ENCODE measurements at regions not wholly inside any gene's neighbourhood (a gene's known extent, or its start where the extent isn't known, plus 50 kb on each side); places are given as distances from the start of the nearest gene placed in this dataset.
A peak's percentile ranks its signal among the peaks of the same experiment; 100 is the strongest.

DNA sequence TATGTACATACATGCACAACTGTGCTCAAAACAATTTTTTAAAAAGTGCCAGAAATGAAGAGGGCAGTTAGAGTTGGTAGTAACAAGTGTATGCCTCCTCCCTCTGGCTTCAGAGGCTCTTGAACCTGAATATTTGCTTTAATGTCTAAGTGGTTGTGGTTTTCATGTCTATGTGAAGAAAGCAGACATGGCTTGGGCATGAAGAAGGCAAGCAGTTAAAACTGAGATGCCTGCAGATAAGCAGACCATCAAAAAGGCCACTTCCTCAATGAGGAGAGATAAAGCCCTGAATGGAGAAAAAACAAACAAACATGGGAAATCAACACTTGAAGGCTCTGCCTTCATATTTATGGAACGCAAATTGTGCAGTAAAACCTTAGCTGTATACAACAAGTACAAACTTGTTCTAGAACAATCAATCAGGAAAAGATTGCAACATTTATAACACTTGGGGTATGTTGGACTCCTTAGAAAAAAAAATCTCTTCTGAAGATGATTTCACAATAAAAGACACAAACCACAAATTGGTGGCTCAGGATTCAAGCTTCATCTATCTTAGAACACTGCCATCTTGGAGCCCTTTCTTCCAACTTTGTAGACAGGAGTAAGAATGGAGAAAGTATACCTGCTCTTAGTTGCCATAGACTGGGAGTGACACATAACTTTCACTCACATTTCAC, 52.7 kb upstream of the PLA2G4A start:
- H3K4me1 ChIP-seq (ENCODE audit: control insufficient read depth, insufficient read depth, low read length): no peaks in the 10 kb centered on the region
- H3K9me3 ChIP-seq (ENCODE audit: control insufficient read depth, insufficient read depth, low read depth, low read length): no peaks in the 10 kb centered on the region
- no peak overlapping the region for H3K4me3 ChIP-seq (ENCODE audit: low read depth, low read length)
- ChIA-PET CTCF (no interaction called here), POLR2A (interaction anchor here (0.6 kb wide), 1 partner anchor 13 kb away, joined by 5 read pairs; no protein-coding TSS in a partner anchor)
- TF ChIP-seq TCF7L2 (IDR thresholded peaks at IDR 0.05; ENCODE audit: borderline replicate concordance, low read depth, low read length) (peak; percentile 72; the same call in 1 of the 2 replicates), FEZF1 (tag by site-specific recombination; IDR thresholded peaks at IDR 0.05) (peak; percentile 62), ZEB2 (tag by site-specific recombination; IDR thresholded peaks at IDR 0.05) (no peak), OSR2 (tag by site-specific recombination; IDR thresholded peaks at IDR 0.05) (0 out of 2 replicates have a peak, but pooled peaks have one; percentile 12), ZNF404 (tag by site-specific recombination; IDR thresholded peaks at IDR 0.05) (no peak), ZNF133 (tag by site-specific recombination; IDR thresholded peaks at IDR 0.05) (peak; percentile 45; the same call in 1 of the 2 replicates)
- H3K27ac ChIP-seq (ENCODE audit: extremely low read depth, low read depth, low read length): no peak overlapping the region
- H3K36me3 ChIP-seq (ENCODE audit: control insufficient read depth in 2 of 2, insufficient read depth in 1 of 2, low read length in 2 of 2): no peaks in the 10 kb centered on the region

DNA sequence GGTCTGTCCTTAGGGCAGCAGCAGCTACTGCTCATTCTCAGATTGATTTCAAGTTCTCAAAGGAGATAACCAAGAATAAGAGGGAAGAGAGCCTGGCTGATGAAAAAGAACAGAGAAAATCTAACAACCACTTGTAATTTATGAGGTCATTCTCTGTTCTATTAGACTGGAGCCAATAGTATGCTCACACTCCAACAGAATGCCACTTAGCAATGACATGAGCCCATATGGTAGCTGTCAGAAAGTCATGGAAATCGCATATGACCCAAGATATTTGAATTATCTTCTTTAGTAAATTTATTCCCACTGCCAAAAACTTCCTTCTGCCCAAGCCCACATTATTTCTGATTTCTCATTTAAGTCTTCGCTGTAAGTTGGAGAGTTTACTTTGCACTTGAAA, 53.7 kb upstream of the PLA2G4A start:
- TF ChIP-seq ZNF394 (tag by site-specific recombination; IDR thresholded peaks at IDR 0.05; ENCODE audit: borderline replicate concordance): no peak
- TF ChIP-seq ZNF654 (tag by site-specific recombination; IDR thresholded peaks at IDR 0.05; ENCODE audit: low read depth): no peak
- TF ChIP-seq, protein P1, sequence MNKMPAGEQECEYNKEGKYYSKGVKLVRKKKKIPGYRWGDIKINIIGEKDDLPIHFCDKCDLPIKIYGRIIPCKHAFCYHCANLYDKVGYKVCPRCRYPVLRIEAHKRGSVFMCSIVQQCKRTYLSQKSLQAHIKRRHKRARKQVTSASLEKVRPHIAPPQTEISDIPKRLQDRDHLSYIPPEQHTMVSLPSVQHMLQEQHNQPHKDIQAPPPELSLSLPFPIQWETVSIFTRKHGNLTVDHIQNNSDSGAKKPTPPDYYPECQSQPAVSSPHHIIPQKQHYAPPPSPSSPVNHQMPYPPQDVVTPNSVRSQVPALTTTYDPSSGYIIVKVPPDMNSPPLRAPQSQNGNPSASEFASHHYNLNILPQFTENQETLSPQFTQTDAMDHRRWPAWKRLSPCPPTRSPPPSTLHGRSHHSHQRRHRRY (tag by site-specific recombination; IDR thresholded peaks at IDR 0.05): no peak
- no peak for TF ChIP-seq ZBTB1 (tag by site-specific recombination; IDR thresholded peaks at IDR 0.05)
- no peak for TF ChIP-seq ZBTB21 (tag by site-specific recombination; IDR thresholded peaks at IDR 0.05)
- TF ChIP-seq, protein P2, sequence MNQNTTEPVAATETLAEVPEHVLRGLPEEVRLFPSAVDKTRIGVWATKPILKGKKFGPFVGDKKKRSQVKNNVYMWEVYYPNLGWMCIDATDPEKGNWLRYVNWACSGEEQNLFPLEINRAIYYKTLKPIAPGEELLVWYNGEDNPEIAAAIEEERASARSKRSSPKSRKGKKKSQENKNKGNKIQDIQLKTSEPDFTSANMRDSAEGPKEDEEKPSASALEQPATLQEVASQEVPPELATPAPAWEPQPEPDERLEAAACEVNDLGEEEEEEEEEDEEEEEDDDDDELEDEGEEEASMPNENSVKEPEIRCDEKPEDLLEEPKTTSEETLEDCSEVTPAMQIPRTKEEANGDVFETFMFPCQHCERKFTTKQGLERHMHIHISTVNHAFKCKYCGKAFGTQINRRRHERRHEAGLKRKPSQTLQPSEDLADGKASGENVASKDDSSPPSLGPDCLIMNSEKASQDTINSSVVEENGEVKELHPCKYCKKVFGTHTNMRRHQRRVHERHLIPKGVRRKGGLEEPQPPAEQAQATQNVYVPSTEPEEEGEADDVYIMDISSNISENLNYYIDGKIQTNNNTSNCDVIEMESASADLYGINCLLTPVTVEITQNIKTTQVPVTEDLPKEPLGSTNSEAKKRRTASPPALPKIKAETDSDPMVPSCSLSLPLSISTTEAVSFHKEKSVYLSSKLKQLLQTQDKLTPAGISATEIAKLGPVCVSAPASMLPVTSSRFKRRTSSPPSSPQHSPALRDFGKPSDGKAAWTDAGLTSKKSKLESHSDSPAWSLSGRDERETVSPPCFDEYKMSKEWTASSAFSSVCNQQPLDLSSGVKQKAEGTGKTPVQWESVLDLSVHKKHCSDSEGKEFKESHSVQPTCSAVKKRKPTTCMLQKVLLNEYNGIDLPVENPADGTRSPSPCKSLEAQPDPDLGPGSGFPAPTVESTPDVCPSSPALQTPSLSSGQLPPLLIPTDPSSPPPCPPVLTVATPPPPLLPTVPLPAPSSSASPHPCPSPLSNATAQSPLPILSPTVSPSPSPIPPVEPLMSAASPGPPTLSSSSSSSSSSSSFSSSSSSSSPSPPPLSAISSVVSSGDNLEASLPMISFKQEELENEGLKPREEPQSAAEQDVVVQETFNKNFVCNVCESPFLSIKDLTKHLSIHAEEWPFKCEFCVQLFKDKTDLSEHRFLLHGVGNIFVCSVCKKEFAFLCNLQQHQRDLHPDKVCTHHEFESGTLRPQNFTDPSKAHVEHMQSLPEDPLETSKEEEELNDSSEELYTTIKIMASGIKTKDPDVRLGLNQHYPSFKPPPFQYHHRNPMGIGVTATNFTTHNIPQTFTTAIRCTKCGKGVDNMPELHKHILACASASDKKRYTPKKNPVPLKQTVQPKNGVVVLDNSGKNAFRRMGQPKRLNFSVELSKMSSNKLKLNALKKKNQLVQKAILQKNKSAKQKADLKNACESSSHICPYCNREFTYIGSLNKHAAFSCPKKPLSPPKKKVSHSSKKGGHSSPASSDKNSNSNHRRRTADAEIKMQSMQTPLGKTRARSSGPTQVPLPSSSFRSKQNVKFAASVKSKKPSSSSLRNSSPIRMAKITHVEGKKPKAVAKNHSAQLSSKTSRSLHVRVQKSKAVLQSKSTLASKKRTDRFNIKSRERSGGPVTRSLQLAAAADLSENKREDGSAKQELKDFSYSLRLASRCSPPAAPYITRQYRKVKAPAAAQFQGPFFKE (tag by site-specific recombination; IDR thresholded peaks at IDR 0.05; ENCODE audit: borderline replicate concordance): no peak
- TF ChIP-seq ZNF555 (tag by site-specific recombination; conservative IDR thresholded peaks at IDR 0.05): no peak
- no peak for TF ChIP-seq ZNF76 (tag by site-specific recombination; IDR thresholded peaks at IDR 0.05; ENCODE audit: borderline replicate concordance, low read depth)
- no peak for TF ChIP-seq ZNF10 (tag by site-specific recombination; IDR thresholded peaks at IDR 0.05)
- no peak for TF ChIP-seq ZNF426 (tag by site-specific recombination; IDR thresholded peaks at IDR 0.05)
- TF ChIP-seq ZNF335 (tag by site-specific recombination; conservative IDR thresholded peaks at IDR 0.05): no peak
- TF ChIP-seq, protein P3, sequence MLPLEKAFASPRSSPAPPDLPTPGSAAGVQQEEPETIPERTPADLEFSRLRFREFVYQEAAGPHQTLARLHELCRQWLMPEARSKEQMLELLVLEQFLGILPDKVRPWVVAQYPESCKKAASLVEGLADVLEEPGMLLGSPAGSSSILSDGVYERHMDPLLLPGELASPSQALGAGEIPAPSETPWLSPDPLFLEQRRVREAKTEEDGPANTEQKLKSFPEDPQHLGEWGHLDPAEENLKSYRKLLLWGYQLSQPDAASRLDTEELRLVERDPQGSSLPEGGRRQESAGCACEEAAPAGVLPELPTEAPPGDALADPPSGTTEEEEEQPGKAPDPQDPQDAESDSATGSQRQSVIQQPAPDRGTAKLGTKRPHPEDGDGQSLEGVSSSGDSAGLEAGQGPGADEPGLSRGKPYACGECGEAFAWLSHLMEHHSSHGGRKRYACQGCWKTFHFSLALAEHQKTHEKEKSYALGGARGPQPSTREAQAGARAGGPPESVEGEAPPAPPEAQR (tag by site-specific recombination; IDR thresholded peaks at IDR 0.05): no peak
- TF ChIP-seq GLIS2 (tag by site-specific recombination; IDR thresholded peaks at IDR 0.05): no peak
- no peak for TF ChIP-seq ZFP3 (tag by site-specific recombination; IDR thresholded peaks at IDR 0.05; ENCODE audit: low read depth)
- no peak for TF ChIP-seq ZNF544 (tag by site-specific recombination; IDR thresholded peaks at IDR 0.05)
- TF ChIP-seq ZNF416 (tag by site-specific recombination; IDR thresholded peaks at IDR 0.05): no peak
- TF ChIP-seq BCL11A (tag by site-specific recombination; IDR thresholded peaks at IDR 0.05; ENCODE audit: low read depth): no peak
- no peak for TF ChIP-seq ZNF747 (tag by site-specific recombination; IDR thresholded peaks at IDR 0.05)
- TF ChIP-seq, protein P4, sequence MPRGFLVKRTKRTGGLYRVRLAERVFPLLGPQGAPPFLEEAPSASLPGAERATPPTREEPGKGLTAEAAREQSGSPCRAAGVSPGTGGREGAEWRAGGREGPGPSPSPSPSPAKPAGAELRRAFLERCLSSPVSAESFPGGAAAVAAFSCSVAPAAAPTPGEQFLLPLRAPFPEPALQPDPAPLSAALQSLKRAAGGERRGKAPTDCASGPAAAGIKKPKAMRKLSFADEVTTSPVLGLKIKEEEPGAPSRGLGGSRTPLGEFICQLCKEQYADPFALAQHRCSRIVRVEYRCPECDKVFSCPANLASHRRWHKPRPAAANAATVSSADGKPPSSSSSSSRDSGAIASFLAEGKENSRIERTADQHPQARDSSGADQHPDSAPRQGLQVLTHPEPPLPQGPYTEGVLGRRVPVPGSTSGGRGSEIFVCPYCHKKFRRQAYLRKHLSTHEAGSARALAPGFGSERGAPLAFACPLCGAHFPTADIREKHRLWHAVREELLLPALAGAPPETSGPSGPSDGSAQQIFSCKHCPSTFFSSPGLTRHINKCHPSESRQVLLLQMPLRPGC (tag by site-specific recombination; IDR thresholded peaks at IDR 0.05): no peak
- TF ChIP-seq ZNF121 (tag by site-specific recombination; IDR thresholded peaks at IDR 0.05): no peak

More for the DNA sequence above, 53.7 kb upstream of the PLA2G4A start:
- ChIA-PET POLR2A (no interaction called here), CTCF (interaction anchor here (0.6 to 1.0 kb wide), 2 partner anchors 13 to 22 kb away, joined by 3 read pairs; no protein-coding TSS in a partner anchor)
- H3K4me1 ChIP-seq (ENCODE audit: control insufficient read depth, insufficient read depth, low read length): no peaks in the 10 kb centered on the region
- H3K9me3 ChIP-seq (ENCODE audit: control insufficient read depth, insufficient read depth, low read depth, low read length): no peaks in the 10 kb centered on the region
- H3K27ac ChIP-seq (ENCODE audit: extremely low read depth, low read depth, low read length): no peak overlapping the region
- H3K36me3 ChIP-seq (ENCODE audit: control insufficient read depth in 2 of 2, insufficient read depth in 1 of 2, low read length in 2 of 2): no peaks in the 10 kb centered on the region
- H3K4me3 ChIP-seq (ENCODE audit: low read depth, low read length): no peak overlapping the region
